ENCODE measurements at regions not wholly inside any gene's neighbourhood (a gene's known extent, or its start where the extent isn't known, plus 50 kb on each side); places are given as distances from the start of the nearest gene placed in this dataset.
"Not testable (repeated sequence)": the region's sequence is repeated elsewhere in the genome, so short reads cannot be mapped to it uniquely, and the experiment has no call there.

- no peaks in the 10 kb centered on the region for H3K4me1 ChIP-seq
- DNase-seq: no peak
- no peaks in the 10 kb centered on the region for H3K9me3 ChIP-seq
- no peaks in the 10 kb centered on the region for H3K27me3 ChIP-seq
- no peak for ATAC-seq
- H3K36me3 ChIP-seq: no peaks in the 10 kb centered on the region
- H3K27ac ChIP-seq: no peak overlapping the region
- TF ChIP-seq CTCF (IDR thresholded peaks at IDR 0.05 in 4 of 5, conservative IDR thresholded peaks at IDR 0.05 in 1 of 5) (no peak), POLR2A (IDR thresholded peaks at IDR 0.05) (no peak)
- H3K4me3 ChIP-seq: no peak overlapping the region
- in situ Hi-C loops (cut with MboI; ENCODE audit: low sequenced_read_pairs in 4 of 4): no loop called here
- intact Hi-C loops (cut with DNase I; ENCODE audit: low total_unique reads): no loop called here
These were observed 70.0 kb upstream of the MAGI2 start for GRCh38 chr7:79523436-79523835.

- H3K27ac ChIP-seq: no peak overlapping the region
- H3K36me3 ChIP-seq: no peaks in the 10 kb centered on the region
- no peak overlapping the region for H3K4me3 ChIP-seq
- H3K4me1 ChIP-seq: no peaks in the 10 kb centered on the region
- DNase-seq: no peak
- no peaks in the 10 kb centered on the region for H3K27me3 ChIP-seq
- no peak for TF ChIP-seq CTCF (IDR thresholded peaks at IDR 0.05 in 4 of 5, conservative IDR thresholded peaks at IDR 0.05 in 1 of 5)
- no peak for TF ChIP-seq POLR2A (IDR thresholded peaks at IDR 0.05)
- intact Hi-C loops (cut with DNase I; ENCODE audit: low total_unique reads) (no loop called here), in situ Hi-C loops (cut with MboI; ENCODE audit: low sequenced_read_pairs in 4 of 4) (no loop called here)
- no peak for ATAC-seq
- H3K9me3 ChIP-seq: no peaks in the 10 kb centered on the region
These were observed 67.1 kb upstream of the MAGI2 start for GRCh38 chr7:79520543-79520942.

GRCh38 chr7:79515358-79515757 is 61.9 kb upstream of the MAGI2 start:
- no peak for ATAC-seq
- no peaks in the 10 kb centered on the region for H3K9me3 ChIP-seq
- TF ChIP-seq POLR2A (IDR thresholded peaks at IDR 0.05) (no peak), CTCF (IDR thresholded peaks at IDR 0.05 in 4 of 5, conservative IDR thresholded peaks at IDR 0.05 in 1 of 5) (no peak)
- DNase-seq: no peak
- H3K36me3 ChIP-seq: no peaks in the 10 kb centered on the region
- no peak overlapping the region for H3K27ac ChIP-seq
- intact Hi-C loops (cut with DNase I; ENCODE audit: low total_unique reads): no loop called here
- no peak overlapping the region for H3K4me3 ChIP-seq
- no peaks in the 10 kb centered on the region for H3K27me3 ChIP-seq
- in situ Hi-C loops (cut with MboI; ENCODE audit: low sequenced_read_pairs in 4 of 4): no loop called here
- H3K4me1 ChIP-seq: no peaks in the 10 kb centered on the region

GRCh38 chr7:79513261-79513660 is 59.8 kb upstream of the MAGI2 start:
- in situ Hi-C loops (cut with MboI; ENCODE audit: low sequenced_read_pairs in 4 of 4): no loop called here
- intact Hi-C loops (cut with DNase I; ENCODE audit: low total_unique reads): no loop called here
- TF ChIP-seq POLR2A (IDR thresholded peaks at IDR 0.05): no peak
- no peak for TF ChIP-seq CTCF (IDR thresholded peaks at IDR 0.05 in 4 of 5, conservative IDR thresholded peaks at IDR 0.05 in 1 of 5)
- H3K27me3 ChIP-seq: no peaks in the 10 kb centered on the region
- no peaks in the 10 kb centered on the region for H3K4me1 ChIP-seq
- no peaks in the 10 kb centered on the region for H3K36me3 ChIP-seq
- H3K27ac ChIP-seq: no peak overlapping the region
- DNase-seq: no peak
- no peak for ATAC-seq
- no peaks in the 10 kb centered on the region for H3K9me3 ChIP-seq
- H3K4me3 ChIP-seq: no peak overlapping the region

GRCh38 chr7:79512261-79512660 is 58.8 kb upstream of the MAGI2 start:
- no peak overlapping the region for H3K4me3 ChIP-seq
- H3K27ac ChIP-seq: no peak overlapping the region
- DNase-seq: no peak
- H3K27me3 ChIP-seq: no peaks in the 10 kb centered on the region
- H3K4me1 ChIP-seq: no peaks in the 10 kb centered on the region
- TF ChIP-seq CTCF (IDR thresholded peaks at IDR 0.05 in 4 of 5, conservative IDR thresholded peaks at IDR 0.05 in 1 of 5): no peak
- ATAC-seq: no peak
- intact Hi-C loops (cut with DNase I; ENCODE audit: low total_unique reads) (no loop called here), in situ Hi-C loops (cut with MboI; ENCODE audit: low sequenced_read_pairs in 4 of 4) (no loop called here)
- no peaks in the 10 kb centered on the region for H3K36me3 ChIP-seq
- H3K9me3 ChIP-seq: no peaks in the 10 kb centered on the region

- H3K4me3 ChIP-seq; ATAC-seq; H3K27me3 ChIP-seq; H3K9me3 ChIP-seq; H3K27ac ChIP-seq; H3K36me3 ChIP-seq; intact Hi-C loops (cut with DNase I; ENCODE audit: low total_unique reads); in situ Hi-C loops (cut with MboI; ENCODE audit: low sequenced_read_pairs in 4 of 4); DNase-seq; H3K4me1 ChIP-seq: not testable (repeated sequence)
These were observed 57.6 kb upstream of the MAGI2 start for GRCh38 chr7:79511056-79511455.

Measured in gastrocnemius medialis (tissue), 4 donors.